GM12878 (cell line): ENCODE measurements at regions not wholly inside any gene's neighbourhood (a gene's known extent, or its start where the extent isn't known, plus 50 kb on each side); places are given as distances from the start of the nearest gene placed in this dataset.

Experiments used
- ATAC-seq: fragments of 200-7000 bp; cut with Tn5 transposase; 3 replicates; pipeline ENCODE4 v1.9.1; 2020; ENCODE audit warnings: mild to moderate bottlenecking, moderate library complexity
- BruUV-seq: library from RNA; stranded (reverse); fragments of 400-500 nt; replicated peaks from 2 replicates; lab custom pipeline; 2021; lab: Mats Ljungman, UMichigan
- CTCF ChIA-PET: fragments of 300-600 bp; sonication (Branson Sonifier 250); formaldehyde crosslinking; extraction: SDS; loops from one replicate; lab custom pipeline; 2021; ENCODE audit warnings: inconsistent platforms; lab: Yijun Ruan, JAX
- POLR2A ChIA-PET: fragments of 350-600 bp; formaldehyde crosslinking; extraction: SDS; loops from one replicate; lab custom pipeline; 2021; ENCODE audit warnings: inconsistent platforms; lab: Charles Lee
- RAD21 ChIA-PET: fragments of 300-600 bp; sonication (Branson Sonifier 250); formaldehyde crosslinking; loops from one replicate; lab custom pipeline; 2023; ENCODE audit warnings: antibody characterized with exemption; ENCODE audit not compliant: unreplicated experiment; lab: Charles Lee
- SMC1A ChIA-PET: fragments of 300-600 bp; sonication (Branson Sonifier 250); formaldehyde crosslinking; loops from one replicate; lab custom pipeline; 2023; ENCODE audit not compliant: unreplicated experiment, uncharacterized antibody; lab: Charles Lee
- DNase-seq: peaks from one replicate; pipeline ENCODE4 v3.0.0-alpha.2; 2011; ENCODE audit warnings: low read depth, low spot score
- FAIRE-seq: peaks from 3 replicates; lab custom pipeline; 2011; peaks lifted over from hg19 to GRCh38; lab: Jason Lieb, UNC
- H2AFZ ChIP-seq: 2 replicates; pipeline ENCODE4 v1.6.0; 2011; ENCODE audit warnings: low read depth, low read length, control low read depth; ENCODE audit not compliant: control insufficient read depth
- H3K27ac ChIP-seq: 2 replicates; pipeline ENCODE4 v1.5.1; 2011; ENCODE audit warnings: control low read depth; ENCODE audit not compliant: control insufficient read depth, insufficient read depth
- H3K27me3 ChIP-seq, 2 experiments: replicated peaks in 1 of 2; 2 replicates each; pipeline versions ENCODE4 v1.6.0 to v1.6.1; 2011; ENCODE audit warnings: low read length in 1 of 2; ENCODE audit not compliant: control insufficient read depth in 2 of 2, insufficient read depth in 2 of 2
- H3K36me3 ChIP-seq, 2 experiments: 2 replicates each; pipeline ENCODE4 v1.5.1; 2011; ENCODE audit warnings: low read length in 1 of 2; ENCODE audit not compliant: control insufficient read depth in 2 of 2, insufficient read depth in 2 of 2
- H3K4me1 ChIP-seq: 2 replicates; pipeline ENCODE4 v1.6.1; 2011; ENCODE audit warnings: mild to moderate bottlenecking, low read length, moderate library complexity, mixed read lengths; ENCODE audit not compliant: control insufficient read depth, insufficient read depth
- H3K4me2 ChIP-seq: 2 replicates; pipeline ENCODE4 v1.6.0; 2011; ENCODE audit warnings: control low read depth; ENCODE audit not compliant: control insufficient read depth, insufficient read depth
- H3K4me3 ChIP-seq: fragments of 200-600 bp; sonication (generic); 2 replicates; pipeline ENCODE4 v1.5.1; 2016
- H3K79me2 ChIP-seq: 2 replicates; pipeline ENCODE4 v1.6.0; 2011; ENCODE audit warnings: low read length; ENCODE audit not compliant: control insufficient read depth, insufficient read depth
- H3K9ac ChIP-seq: 2 replicates; pipeline ENCODE4 v1.8.0; 2011; ENCODE audit warnings: low read length, control low read depth, mixed read lengths; ENCODE audit not compliant: control insufficient read depth, insufficient read depth
- H3K9me3 ChIP-seq: replicated peaks from 3 replicates; pipeline ENCODE4 v1.5.1; 2011; ENCODE audit warnings: mild to moderate bottlenecking, low read length; ENCODE audit not compliant: control insufficient read depth, insufficient read depth
- H4K20me1 ChIP-seq: 2 replicates; pipeline ENCODE4 v1.6.0; 2011; ENCODE audit not compliant: control insufficient read depth, insufficient read depth
- EED ChIP-seq: sonication (generic); IDR thresholded peaks from 2 replicates; pipeline ENCODE4 v1.6.1; 2016; ENCODE audit warnings: antibody characterized with exemption, low read depth
- NFYA ChIP-seq: IDR thresholded peaks from 2 replicates; pipeline ENCODE4 v1.6.1; 2011; ENCODE audit warnings: low read depth, mild to moderate bottlenecking, low read length, improper control_type of control experiment, borderline replicate concordance
- PML ChIP-seq: IDR thresholded peaks from 2 replicates; pipeline ENCODE4 v1.6.1; 2012; ENCODE audit warnings: low read length, inconsistent platforms
- RUNX3 ChIP-seq: IDR thresholded peaks from 2 replicates; pipeline ENCODE4 v1.6.1; 2012; ENCODE audit warnings: low read length, inconsistent platforms
- whole genome bisulfite sequencing: methylation state at CpG from one replicate; pipeline ENCODE4 v1.1.6; 2016; ENCODE audit warnings: low lambda C conversion rate; ENCODE audit not compliant: insufficient replicate concordance, insufficient coverage; ENCODE audit errors: missing lambda C conversion rate; 5-methylcytosine and 5-hydroxymethylcytosine counted together
- in situ Hi-C: fragments of 300-500 bp; cut with MboI; formaldehyde crosslinking; loops from 9 replicates; pipeline ENCODE4 v1.14.3; 2018; ENCODE audit warnings: mixed read lengths
- intact Hi-C: fragments of 100-400 bp; cut with micrococcal nuclease; formaldehyde crosslinking; loops from one replicate; pipeline ENCODE4 v1.14.2; 2022; ENCODE audit not compliant: unreplicated experiment
- TF ChIP-seq, protein P1 (sequence below): fragments of 450-650 bp; IDR thresholded peaks from 2 replicates; pipeline ENCODE4 v1.6.1; 2017; ENCODE audit warnings: mild to moderate bottlenecking, low read depth, inconsistent platforms; ENCODE audit not compliant: poor library complexity, severe bottlenecking

- Histone ChIP-seq H3K36me3 (no peaks in the 10 kb centered on the region), H3K9ac (no peak overlapping the region), H3K27ac (no peak overlapping the region), H3K4me3 (no peak overlapping the region), H3K4me1 (peaks cover 6% of the 10 kb centered on the region; the same call in 1 of the 2 replicates), H3K79me2 (no peaks in the 10 kb centered on the region; the same call in 1 of the 2 replicates), H3K9me3 (peaks cover 7% of the 10 kb centered on the region), H4K20me1 (no peaks in the 10 kb centered on the region), H2AFZ (no peak overlapping the region), H3K27me3 (no peaks in the 10 kb centered on the region), H3K4me2 (peak overlapping the region; percentile 35)
- ChIA-PET POLR2A (interaction anchor here (0.6 kb wide), 1 partner anchor 116 kb away, joined by 3 read pairs; no protein-coding TSS in a partner anchor), SMC1A (interaction anchor here (1.0 to 1.8 kb wide), 2 partner anchors 9 to 16 kb away, joined by 3 to 6 read pairs; no protein-coding TSS in a partner anchor), CTCF (interaction anchor here (0.9 to 1.2 kb wide), 3 partner anchors 9 to 136 kb away, joined by 3 to 5 read pairs (median 4); no protein-coding TSS in a partner anchor), RAD21 (interaction anchor here (0.9 kb wide), 1 partner anchor 9 kb away, joined by 3 read pairs; no protein-coding TSS in a partner anchor)
- TF ChIP-seq RUNX3 (peak; percentile 65), NFYA (no peak), EED (peak; percentile 48), PML (no peak)
- TF ChIP-seq, protein P1, sequence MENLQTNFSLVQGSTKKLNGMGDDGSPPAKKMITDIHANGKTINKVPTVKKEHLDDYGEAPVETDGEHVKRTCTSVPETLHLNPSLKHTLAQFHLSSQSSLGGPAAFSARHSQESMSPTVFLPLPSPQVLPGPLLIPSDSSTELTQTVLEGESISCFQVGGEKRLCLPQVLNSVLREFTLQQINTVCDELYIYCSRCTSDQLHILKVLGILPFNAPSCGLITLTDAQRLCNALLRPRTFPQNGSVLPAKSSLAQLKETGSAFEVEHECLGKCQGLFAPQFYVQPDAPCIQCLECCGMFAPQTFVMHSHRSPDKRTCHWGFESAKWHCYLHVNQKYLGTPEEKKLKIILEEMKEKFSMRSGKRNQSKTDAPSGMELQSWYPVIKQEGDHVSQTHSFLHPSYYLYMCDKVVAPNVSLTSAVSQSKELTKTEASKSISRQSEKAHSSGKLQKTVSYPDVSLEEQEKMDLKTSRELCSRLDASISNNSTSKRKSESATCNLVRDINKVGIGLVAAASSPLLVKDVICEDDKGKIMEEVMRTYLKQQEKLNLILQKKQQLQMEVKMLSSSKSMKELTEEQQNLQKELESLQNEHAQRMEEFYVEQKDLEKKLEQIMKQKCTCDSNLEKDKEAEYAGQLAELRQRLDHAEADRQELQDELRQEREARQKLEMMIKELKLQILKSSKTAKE: no peak
- WGBS: 43% methylated on average over 3 of the region's 3 CpGs
- DNase-seq (no peak), FAIRE-seq (peak; percentile 75), ATAC-seq (peak; percentile 80)
- intact Hi-C loops (no loop called here), in situ Hi-C loops (no loop called here)
- BruUV-seq: no TSS peak
Measured at GRCh38 chr16:72649254-72649944, 398.5 kb downstream of the ZFHX3 start.
